GM12892 (cell line): ENCODE measurements at regions not wholly inside any gene's neighbourhood (a gene's known extent, or its start where the extent isn't known, plus 50 kb on each side); places are given as distances from the start of the nearest gene placed in this dataset.

ENCODE experiments used
- POLR2A ChIP-seq: IDR thresholded peaks from 2 replicates; pipeline ENCODE4 v1.6.1; 2011; ENCODE audit warnings: low read depth, low read length, control low read depth
- POLR2AphosphoS5 ChIP-seq: IDR thresholded peaks from 2 replicates; pipeline ENCODE4 v1.6.1; 2011; ENCODE audit warnings: low read depth, low read length, control low read depth

GRCh38 chr11:129733384-129733783 lies 82.3 kb upstream of the TMEM45B start:
- no peak for TF ChIP-seq POLR2A
- no peak for TF ChIP-seq POLR2AphosphoS5
